Natural killer cell (primary cell): ENCODE measurements at regions not wholly inside any gene's neighbourhood (a gene's known extent, or its start where the extent isn't known, plus 50 kb on each side); places are given as distances from the start of the nearest gene placed in this dataset.

Experiments used
- ATAC-seq, 3 donors: fragments of 150-1000 bp in 2 of 3; fragments of 200-7000 bp in 1 of 3; cut with Tn5 transposase; 1 replicate in 1 of 3; 2 replicates in 2 of 3; pipeline ENCODE4 v1.10.0; 2021; ENCODE audit warnings: mild to moderate bottlenecking in 2 of 3, moderate library complexity in 2 of 3
- DNase-seq, 2 donors: peaks; one replicate each; pipeline versions ENCODE4 v3.0.0 to v3.0.0-alpha.2; 2013 to 2021; ENCODE audit warnings: mixed read lengths in 1 of 2
- H3K27ac ChIP-seq: one replicate; pipeline ENCODE4 v1.5.1; 2013; ENCODE audit warnings: mild to moderate bottlenecking, low read length
- H3K27me3 ChIP-seq: one replicate; pipeline ENCODE4 v1.6.1; 2013; ENCODE audit warnings: low read length; ENCODE audit not compliant: control insufficient read depth, insufficient read depth
- H3K36me3 ChIP-seq: one replicate; pipeline ENCODE4 v1.6.1; 2013; ENCODE audit warnings: low read length; ENCODE audit not compliant: control insufficient read depth, insufficient read depth
- H3K4me1 ChIP-seq: one replicate; pipeline ENCODE4 v1.6.1; 2013; ENCODE audit warnings: low read length; ENCODE audit not compliant: control insufficient read depth, insufficient read depth
- H3K4me3 ChIP-seq: one replicate; pipeline ENCODE4 v1.5.1; 2013; ENCODE audit warnings: low read length
- H3K9me3 ChIP-seq: one replicate; pipeline ENCODE4 v1.6.1; 2013; ENCODE audit warnings: low read length; ENCODE audit not compliant: control insufficient read depth, insufficient read depth
- H3K27ac Mint-ChIP-seq, 2 donors: one replicate each; pipeline ENCODE4 v1.8.0; 2022; ENCODE audit warnings: mild to moderate bottlenecking in 2 of 2, mixed read lengths in 2 of 2, moderate library complexity in 1 of 2
- H3K27me3 Mint-ChIP-seq, 2 donors: one replicate each; pipeline ENCODE4 v1.8.0; 2022; ENCODE audit warnings: low read depth in 2 of 2, mixed read lengths in 2 of 2
- H3K36me3 Mint-ChIP-seq: one replicate; pipeline ENCODE4 v1.8.0; 2022; ENCODE audit warnings: mixed read lengths
- H3K4me1 Mint-ChIP-seq, 2 donors: one replicate each; pipeline ENCODE4 v1.8.0; 2022; ENCODE audit warnings: mixed read lengths in 2 of 2
- H3K4me3 Mint-ChIP-seq: one replicate; pipeline ENCODE4 v1.8.0; 2022; ENCODE audit warnings: mild to moderate bottlenecking, moderate library complexity, mixed read lengths
- H3K9me3 Mint-ChIP-seq, 2 donors: one replicate each; pipeline ENCODE4 v1.8.0; 2022; ENCODE audit warnings: mixed read lengths in 2 of 2
- WGBS: methylation state at CpG from one replicate; pipeline ENCODE4 v1.1.7; 2013; ENCODE audit warnings: missing lambda C conversion rate; ENCODE audit not compliant: insufficient coverage; 5-methylcytosine and 5-hydroxymethylcytosine counted together
- intact Hi-C: fragments of 100-400 bp; cut with micrococcal nuclease; formaldehyde crosslinking; loops from one replicate; pipeline ENCODE4 v1.14.2; 2022
- TF ChIP-seq, protein P1 (sequence below): fragments of 200-600 bp; IDR thresholded peaks from one replicate; pipeline ENCODE4 v1.8.0; 2022; ENCODE audit warnings: antibody characterized with exemption

DNA sequence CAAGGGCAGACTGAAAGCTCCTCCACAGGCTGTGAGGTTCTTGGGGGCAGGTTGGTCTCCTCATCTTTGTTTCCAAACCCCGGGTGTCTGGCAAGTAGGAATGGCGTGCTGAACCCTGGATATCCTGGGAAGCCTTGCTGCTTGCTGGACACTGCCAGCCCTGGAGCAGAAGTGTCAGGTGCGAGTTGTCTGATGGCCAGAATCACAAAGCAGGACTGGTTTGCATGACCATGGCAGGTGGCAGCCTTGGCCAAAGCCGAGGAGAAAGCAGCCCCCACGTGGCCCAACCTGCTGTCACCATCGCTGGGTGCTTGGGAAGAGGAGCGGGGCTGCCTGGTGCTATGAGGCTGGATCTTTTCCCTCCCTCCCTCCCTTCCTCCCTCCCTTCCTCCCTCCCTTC lies 309.5 kb upstream of the HS6ST1 start:
- TF ChIP-seq, protein P1, sequence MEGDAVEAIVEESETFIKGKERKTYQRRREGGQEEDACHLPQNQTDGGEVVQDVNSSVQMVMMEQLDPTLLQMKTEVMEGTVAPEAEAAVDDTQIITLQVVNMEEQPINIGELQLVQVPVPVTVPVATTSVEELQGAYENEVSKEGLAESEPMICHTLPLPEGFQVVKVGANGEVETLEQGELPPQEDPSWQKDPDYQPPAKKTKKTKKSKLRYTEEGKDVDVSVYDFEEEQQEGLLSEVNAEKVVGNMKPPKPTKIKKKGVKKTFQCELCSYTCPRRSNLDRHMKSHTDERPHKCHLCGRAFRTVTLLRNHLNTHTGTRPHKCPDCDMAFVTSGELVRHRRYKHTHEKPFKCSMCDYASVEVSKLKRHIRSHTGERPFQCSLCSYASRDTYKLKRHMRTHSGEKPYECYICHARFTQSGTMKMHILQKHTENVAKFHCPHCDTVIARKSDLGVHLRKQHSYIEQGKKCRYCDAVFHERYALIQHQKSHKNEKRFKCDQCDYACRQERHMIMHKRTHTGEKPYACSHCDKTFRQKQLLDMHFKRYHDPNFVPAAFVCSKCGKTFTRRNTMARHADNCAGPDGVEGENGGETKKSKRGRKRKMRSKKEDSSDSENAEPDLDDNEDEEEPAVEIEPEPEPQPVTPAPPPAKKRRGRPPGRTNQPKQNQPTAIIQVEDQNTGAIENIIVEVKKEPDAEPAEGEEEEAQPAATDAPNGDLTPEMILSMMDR, result no peak
- Mint-ChIP-seq H3K9me3 (no peaks in the 10 kb centered on the region), H3K36me3 (no peaks in the 10 kb centered on the region), H3K27me3 (peaks cover 0 to 6% of the 10 kb centered on the region in 2 donors), H3K4me3 (no peak overlapping the region), H3K4me1 (no peaks in the 10 kb centered on the region), H3K27ac (no peak overlapping the region)
- intact Hi-C loops, result no loop called here
- WGBS, result 82% methylated on average over 7 of the region's 7 CpGs
- DNase-seq (no peak), ATAC-seq (no peak)
- Histone ChIP-seq H3K4me3 (no peak overlapping the region), H3K27me3 (no peaks in the 10 kb centered on the region), H3K27ac (no peak overlapping the region), H3K36me3 (no peaks in the 10 kb centered on the region), H3K9me3 (no peaks in the 10 kb centered on the region), H3K4me1 (peaks cover 4% of the 10 kb centered on the region)

DNA sequence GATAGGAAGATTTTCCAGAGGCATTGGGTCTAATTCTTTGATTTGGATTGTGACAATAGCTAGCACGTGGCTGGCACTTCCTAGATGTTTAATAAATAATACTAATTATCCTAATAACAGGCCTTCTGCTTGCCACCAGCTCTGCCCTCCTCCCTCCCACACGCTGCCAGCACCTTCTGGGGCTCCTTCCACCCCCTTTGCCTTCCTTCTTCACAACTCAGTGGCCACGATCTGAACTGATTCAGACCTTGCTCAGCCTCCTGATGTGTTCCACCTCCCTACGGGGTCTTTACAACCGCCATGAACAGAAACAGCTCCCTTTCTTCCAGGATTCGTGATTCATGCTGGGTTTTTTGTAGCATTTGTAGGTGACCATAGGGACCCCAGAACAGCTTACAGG lies 310.3 kb upstream of the HS6ST1 start:
- TF ChIP-seq, protein P1, result no peak
- no peak overlapping the region for H3K4me3 ChIP-seq
- no peaks in the 10 kb centered on the region for H3K9me3 ChIP-seq
- ATAC-seq, result no peak
- no peaks in the 10 kb centered on the region for H3K36me3 Mint-ChIP-seq
- WGBS, result 79% methylated on average over 5 of the region's 6 CpGs
- H3K27ac ChIP-seq, result no peak overlapping the region
- H3K27ac Mint-ChIP-seq, result no peak overlapping the region
- no peaks in the 10 kb centered on the region for H3K9me3 Mint-ChIP-seq
- H3K4me1 ChIP-seq, result no peaks in the 10 kb centered on the region
- no peak for DNase-seq
- no peaks in the 10 kb centered on the region for H3K36me3 ChIP-seq
- H3K4me1 Mint-ChIP-seq, result no peaks in the 10 kb centered on the region
- H3K4me3 Mint-ChIP-seq, result no peak overlapping the region
- intact Hi-C loops, result no loop called here
- H3K27me3 Mint-ChIP-seq, result peaks cover 0 to 6% of the 10 kb centered on the region in 2 donors
- H3K27me3 ChIP-seq, result no peaks in the 10 kb centered on the region

DNA sequence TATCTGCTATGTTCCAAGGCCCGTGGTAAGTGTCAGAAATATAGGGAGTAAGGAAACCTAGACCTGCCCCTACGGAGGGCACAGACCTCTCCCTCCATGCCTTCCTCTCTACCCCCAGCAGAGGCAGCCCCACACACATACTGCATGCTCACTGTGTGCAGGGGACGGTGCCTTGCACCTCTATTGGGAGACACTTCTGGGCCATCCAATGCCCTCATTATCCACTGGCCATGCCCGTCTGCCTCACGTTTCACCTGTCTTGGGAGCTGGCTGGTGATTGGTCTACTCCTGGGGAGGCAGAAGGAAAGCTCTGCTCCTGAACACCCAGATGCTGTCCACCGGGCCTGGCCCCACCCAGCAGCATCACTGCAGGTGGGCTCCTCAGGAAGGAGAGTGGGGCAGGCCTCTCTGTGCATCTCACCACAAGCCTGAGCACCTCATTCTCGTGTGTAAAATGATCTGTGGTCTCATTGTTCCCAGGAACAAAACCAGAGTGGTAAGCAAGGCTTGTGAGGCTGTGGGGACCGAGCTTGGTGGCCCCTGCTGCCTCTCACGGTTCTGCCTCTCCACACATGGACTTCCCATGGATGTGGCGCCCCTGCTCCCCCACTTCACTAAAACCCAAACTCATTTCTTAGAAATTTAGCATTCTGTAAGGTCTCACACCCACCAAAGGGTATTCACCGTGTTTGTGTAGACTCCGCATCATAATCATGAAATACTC lies 312.5 kb upstream of the HS6ST1 start:
- Mint-ChIP-seq H3K36me3 (no peaks in the 10 kb centered on the region), H3K4me1 (no peaks in the 10 kb centered on the region)
- peak in 1 of 2 donors; percentile 4 for DNase-seq

More for the DNA sequence above, 312.5 kb upstream of the HS6ST1 start:
- no peak for ATAC-seq
- TF ChIP-seq, protein P1, result no peak
- no peak overlapping the region for H3K4me3 Mint-ChIP-seq
- H3K27me3 Mint-ChIP-seq, result peaks cover 0 to 6% of the 10 kb centered on the region in 2 donors
- Histone ChIP-seq H3K27ac (no peak overlapping the region), H3K4me3 (no peak overlapping the region), H3K4me1 (no peaks in the 10 kb centered on the region), H3K36me3 (no peaks in the 10 kb centered on the region), H3K9me3 (no peaks in the 10 kb centered on the region), H3K27me3 (no peaks in the 10 kb centered on the region)
- intact Hi-C loops, result no loop called here
- H3K27ac Mint-ChIP-seq, result no peak overlapping the region
- H3K9me3 Mint-ChIP-seq, result no peaks in the 10 kb centered on the region
- WGBS, result 60% methylated on average over 11 of the region's 12 CpGs
